Endothelial cell of umbilical vein (primary cell): ENCODE measurements at regions not wholly inside any gene's neighbourhood (a gene's known extent, or its start where the extent isn't known, plus 50 kb on each side); places are given as distances from the start of the nearest gene placed in this dataset.

Experiments
- CTCF ChIP-seq, 2 donors: IDR thresholded peaks; 1 replicate in 1 of 2; 2 replicates in 1 of 2; pipeline ENCODE4 v1.5.1; 2011; ENCODE audit warnings: low read length in 2 of 2, mild to moderate bottlenecking in 2 of 2, moderate library complexity in 2 of 2, control low read depth in 1 of 2, inconsistent platforms in 1 of 2, low read depth in 1 of 2; ENCODE audit not compliant: insufficient read depth in 1 of 2; ENCODE audit errors: extremely low read depth in 1 of 2
- EZH2 ChIP-seq: IDR thresholded peaks from 2 replicates; pipeline ENCODE4 v1.6.1; 2012; ENCODE audit warnings: borderline replicate concordance, low read depth, mild to moderate bottlenecking, moderate library complexity, low read length, inconsistent platforms; ENCODE audit not compliant: severe bottlenecking
- FOS ChIP-seq: IDR thresholded peaks from 2 replicates; pipeline ENCODE4 v1.6.1; 2011; ENCODE audit warnings: mild to moderate bottlenecking, low read length, moderate library complexity, borderline replicate concordance; ENCODE audit not compliant: insufficient read depth
- MAX ChIP-seq: IDR thresholded peaks from 2 replicates; pipeline ENCODE4 v1.6.1; 2011; ENCODE audit not compliant: insufficient read depth, insufficient read length
- MYC ChIP-seq: IDR thresholded peaks from one replicate; pipeline ENCODE4 v1.6.1; 2011; ENCODE audit warnings: mild to moderate bottlenecking, low read depth, low read length
- POLR2A ChIP-seq: IDR thresholded peaks from 2 replicates; pipeline ENCODE4 v1.6.1; 2012; ENCODE audit warnings: low read depth, mild to moderate bottlenecking, control low read depth, low read length
- POLR2AphosphoS5 ChIP-seq: IDR thresholded peaks from 2 replicates; pipeline ENCODE4 v1.6.1; 2012; ENCODE audit warnings: low read depth, mild to moderate bottlenecking, control low read depth, low read length, moderate library complexity; ENCODE audit not compliant: insufficient read depth

GRCh38 chr3:59235634-59236012 is 185.8 kb upstream of the CFAP20DC start:
- TF ChIP-seq POLR2A: no peak
- no peak for TF ChIP-seq EZH2
- TF ChIP-seq CTCF (IDR thresholded peaks at IDR 0.05; ENCODE audit: extremely low read depth in 1 of 2, insufficient read depth in 1 of 2, low read depth in 1 of 2, low read length in 2 of 2): no peak
- no peak for TF ChIP-seq FOS
- TF ChIP-seq POLR2AphosphoS5: no peak
- no peak for TF ChIP-seq MYC
- no peak for TF ChIP-seq MAX
